ENCODE measurements at regions not wholly inside any gene's neighbourhood (a gene's known extent, or its start where the extent isn't known, plus 50 kb on each side); places are given as distances from the start of the nearest gene placed in this dataset.
A peak's percentile ranks its signal among the peaks of the same experiment; 100 is the strongest.

GRCh38 chr10:44045020-44045419 lies 339.9 kb downstream of the CXCL12 start:
- no peak for ATAC-seq
- DNase-seq = no peak
- Mint-ChIP-seq H3K36me3 (ENCODE audit: insufficient read depth) (no peaks in the 10 kb centered on the region), H3K27me3 (ENCODE audit: low read depth) (peaks cover 2% of the 10 kb centered on the region), H3K4me1 (ENCODE audit: low read depth) (no peaks in the 10 kb centered on the region), H3K9me3 (no peaks in the 10 kb centered on the region), H3K4me3 (no peak overlapping the region)

- Mint-ChIP-seq H3K4me3 (no peak overlapping the region), H3K27me3 (ENCODE audit: low read depth) (peaks cover 2% of the 10 kb centered on the region), H3K4me1 (ENCODE audit: low read depth) (no peaks in the 10 kb centered on the region), H3K9me3 (no peaks in the 10 kb centered on the region), H3K36me3 (ENCODE audit: insufficient read depth) (no peaks in the 10 kb centered on the region)
- DNase-seq (no peak), ATAC-seq (no peak)
Observed at GRCh38 chr10:44044549-44044948, 340.3 kb downstream of the CXCL12 start.

- H3K36me3 Mint-ChIP-seq (ENCODE audit: insufficient read depth) = no peaks in the 10 kb centered on the region
- no peaks in the 10 kb centered on the region for H3K9me3 Mint-ChIP-seq
- H3K4me3 Mint-ChIP-seq = no peak overlapping the region
- peaks cover 2% of the 10 kb centered on the region for H3K27me3 Mint-ChIP-seq (ENCODE audit: low read depth)
- no peak for ATAC-seq
- H3K4me1 Mint-ChIP-seq (ENCODE audit: low read depth) = no peaks in the 10 kb centered on the region
- no peak for DNase-seq
Observed at GRCh38 chr10:44043646-44044375, 341.1 kb downstream of the CXCL12 start.

- no peak for DNase-seq
- Mint-ChIP-seq H3K4me3 (no peak overlapping the region), H3K27me3 (ENCODE audit: low read depth) (peaks cover 2% of the 10 kb centered on the region), H3K4me1 (ENCODE audit: low read depth) (no peaks in the 10 kb centered on the region), H3K36me3 (ENCODE audit: insufficient read depth) (no peaks in the 10 kb centered on the region), H3K9me3 (no peaks in the 10 kb centered on the region)
- no peak for ATAC-seq
Observed at GRCh38 chr10:44042926-44043602, 341.8 kb downstream of the CXCL12 start.

DNA sequence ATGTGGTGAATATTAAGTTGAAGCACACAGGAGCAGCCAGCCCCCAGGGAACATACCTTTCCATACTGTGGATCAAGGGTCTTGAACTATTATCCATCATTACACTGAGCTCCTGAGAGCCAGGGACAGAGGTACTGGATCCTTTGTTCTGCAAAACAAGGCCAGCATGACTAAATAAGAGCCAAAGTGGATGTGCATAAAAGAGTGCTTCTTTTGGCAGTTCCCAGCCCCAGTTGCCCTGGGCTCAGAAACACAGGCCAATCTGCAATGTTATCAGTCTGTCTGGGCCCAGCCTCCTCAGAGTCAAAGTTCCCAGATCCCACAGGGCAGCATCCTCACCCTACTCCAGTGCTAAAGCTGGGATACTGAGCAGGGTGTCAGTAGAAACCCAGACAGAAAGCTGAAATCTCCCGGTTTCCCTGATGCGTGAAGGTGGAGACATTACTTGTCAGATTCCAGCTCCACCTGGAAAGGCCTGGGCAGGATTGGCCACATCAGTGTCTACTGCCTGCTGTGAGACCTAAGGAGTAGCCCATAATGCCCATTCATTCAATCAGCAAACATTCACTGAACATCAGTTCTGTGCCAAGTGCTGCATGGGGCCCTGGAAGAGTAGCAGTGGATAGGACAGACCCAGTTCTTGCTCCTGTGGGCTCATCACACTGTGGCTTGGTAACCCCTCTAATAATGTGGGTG lies 342.7 kb downstream of the CXCL12 start:
- ATAC-seq (no peak), DNase-seq (no peak)
- no peaks in the 10 kb centered on the region for H3K4me1 Mint-ChIP-seq (ENCODE audit: low read depth)
- H3K36me3 Mint-ChIP-seq (ENCODE audit: insufficient read depth) = no peaks in the 10 kb centered on the region
- H3K4me3 Mint-ChIP-seq = no peak overlapping the region
- no peaks in the 10 kb centered on the region for H3K9me3 Mint-ChIP-seq
- no peaks in the 10 kb centered on the region for H3K27me3 Mint-ChIP-seq (ENCODE audit: low read depth)

DNA sequence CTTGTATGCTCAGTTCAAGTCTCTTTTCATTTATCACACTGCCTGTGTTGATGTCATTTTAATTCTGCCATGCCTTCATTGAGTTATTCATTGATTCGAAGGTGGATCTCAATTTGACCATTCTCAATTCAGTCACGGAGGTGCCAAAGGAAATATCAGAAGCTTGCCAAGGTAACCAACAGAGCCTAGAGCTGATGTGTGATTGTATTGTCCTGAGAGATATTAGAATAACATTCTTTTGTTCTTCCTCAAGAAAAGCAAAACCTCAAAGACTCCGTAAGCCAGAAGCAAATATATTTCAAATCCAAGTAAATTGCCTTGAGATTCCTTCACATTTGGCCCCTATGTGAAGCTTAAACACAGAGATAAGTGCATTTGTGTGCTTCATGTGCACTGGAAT lies 345.3 kb downstream of the CXCL12 start:
- Mint-ChIP-seq H3K4me3 (no peak overlapping the region), H3K9me3 (no peaks in the 10 kb centered on the region), H3K27me3 (ENCODE audit: low read depth) (peaks cover 4% of the 10 kb centered on the region), H3K4me1 (ENCODE audit: low read depth) (no peaks in the 10 kb centered on the region), H3K36me3 (ENCODE audit: insufficient read depth) (no peaks in the 10 kb centered on the region)
- ATAC-seq (no peak), DNase-seq (no peak)

GRCh38 chr10:44036425-44036824 lies 348.5 kb downstream of the CXCL12 start:
- no peaks in the 10 kb centered on the region for H3K9me3 Mint-ChIP-seq
- H3K4me1 Mint-ChIP-seq (ENCODE audit: low read depth) = no peaks in the 10 kb centered on the region
- H3K4me3 Mint-ChIP-seq = no peak overlapping the region
- H3K27me3 Mint-ChIP-seq (ENCODE audit: low read depth) = peaks cover 4% of the 10 kb centered on the region
- DNase-seq = no peak
- H3K36me3 Mint-ChIP-seq (ENCODE audit: insufficient read depth) = no peaks in the 10 kb centered on the region
- ATAC-seq = no peak

GRCh38 chr10:44035474-44036197 lies 349.3 kb downstream of the CXCL12 start:
- Mint-ChIP-seq H3K4me3 (no peak overlapping the region), H3K27me3 (ENCODE audit: low read depth) (peaks cover 4% of the 10 kb centered on the region), H3K9me3 (no peaks in the 10 kb centered on the region), H3K36me3 (ENCODE audit: insufficient read depth) (no peaks in the 10 kb centered on the region), H3K4me1 (ENCODE audit: low read depth) (no peaks in the 10 kb centered on the region)
- ATAC-seq (no peak), DNase-seq (no peak)

- H3K4me1 Mint-ChIP-seq (ENCODE audit: low read depth) = no peaks in the 10 kb centered on the region
- H3K4me3 Mint-ChIP-seq = no peak overlapping the region
Observed at GRCh38 chr10:44034946-44035345, 350.0 kb downstream of the CXCL12 start.

DNA sequence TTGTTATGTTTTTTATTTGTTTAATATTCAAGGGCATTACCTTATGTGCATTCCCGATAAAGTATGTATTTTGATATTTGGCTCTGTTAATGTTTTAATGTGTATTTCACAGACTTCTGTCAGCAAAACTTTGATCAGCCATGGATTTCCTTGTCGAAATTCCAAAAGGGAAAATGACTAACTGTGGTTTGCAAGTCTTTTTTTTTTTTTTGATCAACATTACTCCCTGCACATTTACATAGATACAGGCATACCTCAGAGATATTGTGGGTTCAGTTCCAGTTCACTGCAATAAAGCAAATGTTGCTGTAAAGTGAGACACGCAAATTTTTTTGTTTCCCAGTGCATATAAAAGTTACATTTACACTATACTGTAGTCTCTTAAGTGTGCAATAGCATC lies 351.9 kb downstream of the CXCL12 start:
- Mint-ChIP-seq H3K27me3 (ENCODE audit: low read depth) (peaks cover 4% of the 10 kb centered on the region), H3K9me3 (no peaks in the 10 kb centered on the region), H3K4me3 (no peak overlapping the region), H3K36me3 (ENCODE audit: insufficient read depth) (no peaks in the 10 kb centered on the region), H3K4me1 (ENCODE audit: low read depth) (no peaks in the 10 kb centered on the region)
- ATAC-seq = no peak
- DNase-seq = no peak

More at GRCh38 chr10:44034946-44035345, 350.0 kb downstream of the CXCL12 start:
- H3K27me3 Mint-ChIP-seq (ENCODE audit: low read depth) = peaks cover 4% of the 10 kb centered on the region
- no peak for DNase-seq
- no peaks in the 10 kb centered on the region for H3K9me3 Mint-ChIP-seq
- ATAC-seq = no peak
- H3K36me3 Mint-ChIP-seq (ENCODE audit: insufficient read depth) = no peaks in the 10 kb centered on the region

DNA sequence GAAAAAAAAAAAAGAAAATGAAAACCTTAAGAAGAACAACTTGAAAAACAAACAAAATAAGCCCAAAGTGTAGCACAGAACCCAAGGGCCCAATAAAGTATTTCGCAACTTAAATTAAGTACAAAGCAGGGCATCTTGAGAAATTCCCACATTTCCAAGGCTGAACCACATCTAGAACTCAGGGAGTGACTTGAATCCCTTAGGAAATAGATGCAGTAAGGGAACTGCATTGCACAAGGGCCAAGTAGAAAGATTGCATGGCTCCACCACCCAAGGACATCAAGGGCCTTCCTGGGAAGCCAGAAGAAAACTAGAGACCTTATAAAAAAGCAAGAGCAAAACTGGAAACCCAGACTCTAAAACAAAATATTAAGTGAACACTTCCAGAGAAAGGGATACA lies 352.7 kb downstream of the CXCL12 start:
- no peak for DNase-seq
- Mint-ChIP-seq H3K36me3 (ENCODE audit: insufficient read depth) (no peaks in the 10 kb centered on the region), H3K4me3 (no peak overlapping the region), H3K9me3 (no peaks in the 10 kb centered on the region), H3K27me3 (ENCODE audit: low read depth) (peaks cover 4% of the 10 kb centered on the region), H3K4me1 (ENCODE audit: low read depth) (no peaks in the 10 kb centered on the region)
- ATAC-seq = no peak

GRCh38 chr10:44030738-44031137 lies 354.2 kb downstream of the CXCL12 start:
- DNase-seq (no peak), ATAC-seq (no peak)
- no peaks in the 10 kb centered on the region for H3K4me1 Mint-ChIP-seq (ENCODE audit: low read depth)
- no peaks in the 10 kb centered on the region for H3K36me3 Mint-ChIP-seq (ENCODE audit: insufficient read depth)
- no peak overlapping the region for H3K4me3 Mint-ChIP-seq
- H3K27me3 Mint-ChIP-seq (ENCODE audit: low read depth) = peaks cover 2% of the 10 kb centered on the region
- H3K9me3 Mint-ChIP-seq = no peaks in the 10 kb centered on the region

DNA sequence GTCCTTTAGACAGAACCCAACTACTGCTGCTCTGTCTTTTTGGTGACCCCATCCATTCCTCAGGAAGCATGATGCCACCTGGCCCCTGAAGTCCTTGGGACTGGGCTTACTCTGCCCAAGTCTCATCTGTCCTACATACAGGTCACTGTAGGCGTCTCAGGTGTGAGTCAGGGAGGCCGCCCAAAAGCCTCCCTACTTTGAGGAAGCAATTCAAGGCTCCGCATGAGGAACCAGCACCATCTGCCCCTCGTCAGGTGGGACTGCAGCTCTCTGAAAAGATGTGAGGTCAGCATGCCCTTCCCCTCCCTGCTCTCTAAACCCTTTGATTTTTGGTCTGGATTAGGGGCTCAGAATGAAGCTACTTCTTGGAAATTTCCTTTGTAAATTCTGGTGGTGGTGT lies 354.8 kb downstream of the CXCL12 start:
- ATAC-seq (peak; percentile 62 to 67), DNase-seq (no peak)
- Mint-ChIP-seq H3K36me3 (ENCODE audit: insufficient read depth) (no peaks in the 10 kb centered on the region), H3K9me3 (no peaks in the 10 kb centered on the region), H3K27me3 (ENCODE audit: low read depth) (peaks cover 2% of the 10 kb centered on the region), H3K4me1 (ENCODE audit: low read depth) (no peaks in the 10 kb centered on the region), H3K4me3 (no peak overlapping the region)

- DNase-seq = no peak
- Mint-ChIP-seq H3K4me1 (ENCODE audit: low read depth) (no peaks in the 10 kb centered on the region), H3K9me3 (no peaks in the 10 kb centered on the region), H3K36me3 (ENCODE audit: insufficient read depth) (no peaks in the 10 kb centered on the region), H3K27me3 (ENCODE audit: low read depth) (peaks cover 2% of the 10 kb centered on the region), H3K4me3 (no peak overlapping the region)
- no peak for ATAC-seq
Observed at GRCh38 chr10:44028384-44029137, 356.3 kb downstream of the CXCL12 start.
